Neural progenitor cell (in vitro differentiated cells): ENCODE measurements at regions not wholly inside any gene's neighbourhood (a gene's known extent, or its start where the extent isn't known, plus 50 kb on each side); places are given as distances from the start of the nearest gene placed in this dataset.

Experiments
- DNase-seq: peaks from one replicate; pipeline ENCODE4 v3.0.0-alpha.2; 2016; ENCODE audit warnings: low spot score
- H2AFZ ChIP-seq: fragments of 200-600 bp; sonication (generic); replicated peaks from 2 replicates; pipeline ENCODE4 v1.6.1; 2016; ENCODE audit warnings: antibody characterized with exemption
- H3F3A ChIP-seq: fragments of 200-600 bp; sonication (generic); 2 replicates; pipeline ENCODE4 v1.6.1; 2016; ENCODE audit warnings: antibody characterized with exemption, low read depth
- H3K27ac ChIP-seq: fragments of 200-600 bp; sonication (generic); 2 replicates; pipeline ENCODE4 v1.5.1; 2016; ENCODE audit warnings: mild to moderate bottlenecking
- H3K27me3 ChIP-seq: fragments of 200-600 bp; sonication (generic); 2 replicates; pipeline ENCODE4 v1.6.1; 2016; ENCODE audit warnings: mild to moderate bottlenecking, moderate library complexity
- H3K36me3 ChIP-seq: fragments of 200-600 bp; sonication (generic); 2 replicates; pipeline ENCODE4 v1.5.1; 2016
- H3K4me1 ChIP-seq: fragments of 200-600 bp; sonication (generic); 2 replicates; pipeline ENCODE4 v1.6.1; 2016; ENCODE audit warnings: mixed run types
- H3K4me2 ChIP-seq: fragments of 200-600 bp; sonication (generic); 2 replicates; pipeline ENCODE4 v1.6.1; 2016
- H3K4me3 ChIP-seq: fragments of 200-600 bp; sonication (generic); 2 replicates; pipeline ENCODE4 v1.5.1; 2016
- H3K79me2 ChIP-seq: fragments of 200-600 bp; sonication (generic); 2 replicates; pipeline ENCODE4 v1.6.1; 2016; ENCODE audit warnings: low read depth
- H3K9ac ChIP-seq: fragments of 200-600 bp; sonication (generic); 2 replicates; pipeline ENCODE4 v1.6.1; 2016
- H3K9me3 ChIP-seq: fragments of 200-600 bp; sonication (generic); 2 replicates; pipeline ENCODE4 v1.5.1; 2016; ENCODE audit warnings: low read depth
- H4K20me1 ChIP-seq: fragments of 200-600 bp; sonication (generic); 2 replicates; pipeline ENCODE4 v1.6.1; 2016; ENCODE audit warnings: low read depth
- H3K27ac Mint-ChIP-seq: 3 replicates; pipeline ENCODE4 v1.8.0; 2021; ENCODE audit warnings: mixed read lengths
- H3K27me3 Mint-ChIP-seq: 2 replicates; pipeline ENCODE4 v1.8.0; 2022; ENCODE audit warnings: low read depth, mild to moderate bottlenecking, inconsistent platforms, moderate library complexity, mixed read lengths; ENCODE audit not compliant: insufficient read depth
- H3K36me3 Mint-ChIP-seq: 3 replicates; pipeline ENCODE4 v1.8.0; 2021; ENCODE audit warnings: mixed read lengths
- H3K4me1 Mint-ChIP-seq: 3 replicates; pipeline ENCODE4 v1.8.0; 2021; ENCODE audit warnings: mixed read lengths
- H3K4me3 Mint-ChIP-seq: 3 replicates; pipeline ENCODE4 v1.8.0; 2021; ENCODE audit warnings: mild to moderate bottlenecking, moderate library complexity, mixed read lengths
- H3K9me3 Mint-ChIP-seq: 3 replicates; pipeline ENCODE4 v1.8.0; 2020; ENCODE audit warnings: mixed read lengths
- EZH2 ChIP-seq: fragments of 200-600 bp; sonication (generic); IDR thresholded peaks from 2 replicates; pipeline ENCODE4 v1.6.1; 2017; ENCODE audit warnings: antibody characterized with exemption, mild to moderate bottlenecking, moderate library complexity
- EZH2phosphoT487 ChIP-seq: fragments of 200-600 bp; sonication (generic); IDR thresholded peaks from 2 replicates; pipeline ENCODE4 v1.6.1; 2017; ENCODE audit warnings: antibody characterized with exemption
- TF ChIP-seq, protein P1 (sequence below): fragments of 200-600 bp; sonication (generic); IDR thresholded peaks from 2 replicates; pipeline ENCODE4 v1.5.1; 2017; ENCODE audit warnings: antibody characterized with exemption, mild to moderate bottlenecking

DNA sequence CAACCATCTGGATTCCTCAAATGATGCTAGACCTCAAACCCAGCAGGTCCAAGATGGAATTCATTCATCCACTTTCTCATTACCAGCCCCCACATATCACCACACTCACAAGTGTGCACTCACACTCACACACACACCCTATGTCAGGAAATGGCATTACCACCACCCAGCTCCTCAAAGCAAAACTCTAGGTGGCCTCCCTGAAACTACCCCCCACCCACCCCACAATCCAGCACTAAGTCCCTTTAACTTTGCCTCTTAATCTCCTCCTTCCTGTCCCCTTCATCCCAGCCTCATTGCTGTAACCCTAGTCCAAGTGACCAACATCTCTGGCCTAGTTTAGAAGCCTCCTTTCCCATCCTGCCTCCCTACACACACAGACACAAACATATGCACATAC lies 109.4 kb downstream of the TNFAIP3 start:
- no peak overlapping the region for H3K27ac Mint-ChIP-seq
- H3K27me3 Mint-ChIP-seq: peaks cover 2% of the 10 kb centered on the region
- no peaks in the 10 kb centered on the region for H3K4me1 Mint-ChIP-seq
- Histone ChIP-seq H3K27ac (no peak overlapping the region), H3K4me2 (no peak overlapping the region), H3K27me3 (no peaks in the 10 kb centered on the region), H3K9me3 (no peaks in the 10 kb centered on the region), H4K20me1 (no peaks in the 10 kb centered on the region), H3K79me2 (no peaks in the 10 kb centered on the region), H2AFZ (no peak overlapping the region), H3K36me3 (no peaks in the 10 kb centered on the region), H3K9ac (no peak overlapping the region), H3F3A (no peaks in the 10 kb centered on the region), H3K4me3 (no peak overlapping the region), H3K4me1 (no peaks in the 10 kb centered on the region)
- H3K36me3 Mint-ChIP-seq: no peaks in the 10 kb centered on the region
- DNase-seq: no peak
- H3K4me3 Mint-ChIP-seq: no peak overlapping the region
- H3K9me3 Mint-ChIP-seq: no peaks in the 10 kb centered on the region
- TF ChIP-seq EZH2: no peak
- TF ChIP-seq, protein P1, sequence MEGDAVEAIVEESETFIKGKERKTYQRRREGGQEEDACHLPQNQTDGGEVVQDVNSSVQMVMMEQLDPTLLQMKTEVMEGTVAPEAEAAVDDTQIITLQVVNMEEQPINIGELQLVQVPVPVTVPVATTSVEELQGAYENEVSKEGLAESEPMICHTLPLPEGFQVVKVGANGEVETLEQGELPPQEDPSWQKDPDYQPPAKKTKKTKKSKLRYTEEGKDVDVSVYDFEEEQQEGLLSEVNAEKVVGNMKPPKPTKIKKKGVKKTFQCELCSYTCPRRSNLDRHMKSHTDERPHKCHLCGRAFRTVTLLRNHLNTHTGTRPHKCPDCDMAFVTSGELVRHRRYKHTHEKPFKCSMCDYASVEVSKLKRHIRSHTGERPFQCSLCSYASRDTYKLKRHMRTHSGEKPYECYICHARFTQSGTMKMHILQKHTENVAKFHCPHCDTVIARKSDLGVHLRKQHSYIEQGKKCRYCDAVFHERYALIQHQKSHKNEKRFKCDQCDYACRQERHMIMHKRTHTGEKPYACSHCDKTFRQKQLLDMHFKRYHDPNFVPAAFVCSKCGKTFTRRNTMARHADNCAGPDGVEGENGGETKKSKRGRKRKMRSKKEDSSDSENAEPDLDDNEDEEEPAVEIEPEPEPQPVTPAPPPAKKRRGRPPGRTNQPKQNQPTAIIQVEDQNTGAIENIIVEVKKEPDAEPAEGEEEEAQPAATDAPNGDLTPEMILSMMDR: no peak
- no peak for TF ChIP-seq EZH2phosphoT487

DNA sequence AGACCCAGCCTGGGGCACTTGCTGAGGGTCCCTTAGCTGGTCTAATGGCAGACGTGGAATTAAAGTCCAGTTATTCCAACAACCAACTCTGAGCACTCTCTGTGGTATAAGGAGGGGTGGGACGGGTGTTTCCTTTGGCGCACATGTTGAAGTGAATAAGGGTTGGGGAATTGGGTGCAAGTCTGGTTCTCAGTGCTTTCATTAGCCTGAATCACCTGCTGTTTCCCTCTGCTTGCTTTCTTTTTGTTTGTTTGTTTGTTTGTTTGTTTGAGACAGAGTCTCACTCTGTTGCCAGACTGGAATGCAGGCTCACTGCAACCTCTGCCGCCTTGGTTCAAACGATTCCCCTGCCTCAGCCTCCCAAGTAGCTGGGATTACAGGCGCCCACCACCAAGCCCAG lies 110.1 kb downstream of the TNFAIP3 start:
- Mint-ChIP-seq H3K9me3 (no peaks in the 10 kb centered on the region), H3K36me3 (no peaks in the 10 kb centered on the region), H3K27ac (no peak overlapping the region), H3K4me1 (no peaks in the 10 kb centered on the region), H3K27me3 (peaks cover 2% of the 10 kb centered on the region), H3K4me3 (no peak overlapping the region)
- no peak overlapping the region for H3K27ac ChIP-seq
- no peaks in the 10 kb centered on the region for H3K4me1 ChIP-seq
- no peak overlapping the region for H3K9ac ChIP-seq
- H3F3A ChIP-seq: no peaks in the 10 kb centered on the region
- no peak for DNase-seq
- no peaks in the 10 kb centered on the region for H3K79me2 ChIP-seq
- H3K4me3 ChIP-seq: no peak overlapping the region
- H2AFZ ChIP-seq: no peak overlapping the region
- no peaks in the 10 kb centered on the region for H3K27me3 ChIP-seq
- H3K9me3 ChIP-seq: no peaks in the 10 kb centered on the region
- no peaks in the 10 kb centered on the region for H3K36me3 ChIP-seq
- no peak overlapping the region for H3K4me2 ChIP-seq
- TF ChIP-seq EZH2 (no peak), EZH2phosphoT487 (no peak)
- TF ChIP-seq, protein P1: no peak
- H4K20me1 ChIP-seq: no peaks in the 10 kb centered on the region

DNA sequence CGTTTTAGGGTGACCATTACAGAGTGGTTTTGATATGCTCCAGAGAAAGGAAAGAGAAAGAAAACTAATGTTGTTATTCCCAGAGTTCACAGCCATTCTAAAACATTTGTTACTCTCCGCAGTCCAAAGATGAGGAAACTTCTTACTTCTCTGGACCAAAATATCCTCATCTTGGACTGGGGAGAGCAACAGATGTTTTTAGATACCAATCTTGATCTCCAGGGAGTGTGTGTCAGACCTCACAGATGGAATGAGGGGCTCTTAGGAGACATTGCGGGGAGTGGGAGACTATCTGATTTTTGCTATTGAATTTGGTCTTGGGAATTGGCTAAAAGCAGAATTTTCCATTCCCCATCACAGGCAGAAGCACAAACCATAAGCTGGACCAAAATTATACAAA lies 110.8 kb downstream of the TNFAIP3 start:
- no peaks in the 10 kb centered on the region for H4K20me1 ChIP-seq
- H3K9me3 Mint-ChIP-seq: no peaks in the 10 kb centered on the region
- no peaks in the 10 kb centered on the region for H3K4me1 Mint-ChIP-seq
- no peak overlapping the region for H2AFZ ChIP-seq
- DNase-seq: no peak
- no peaks in the 10 kb centered on the region for H3K36me3 Mint-ChIP-seq
- H3K4me1 ChIP-seq: no peaks in the 10 kb centered on the region
- no peak overlapping the region for H3K27ac Mint-ChIP-seq
- H3K4me2 ChIP-seq: no peak overlapping the region
- H3K27me3 Mint-ChIP-seq: peaks cover 2% of the 10 kb centered on the region
- no peaks in the 10 kb centered on the region for H3K36me3 ChIP-seq
- no peak for TF ChIP-seq EZH2phosphoT487
- TF ChIP-seq, protein P1: no peak
- TF ChIP-seq EZH2: no peak
- no peaks in the 10 kb centered on the region for H3K79me2 ChIP-seq
- H3K4me3 Mint-ChIP-seq: no peak overlapping the region
- H3K9ac ChIP-seq: no peak overlapping the region
- H3K27me3 ChIP-seq: no peaks in the 10 kb centered on the region
- H3K4me3 ChIP-seq: no peak overlapping the region
- H3K9me3 ChIP-seq: no peaks in the 10 kb centered on the region
- no peak overlapping the region for H3K27ac ChIP-seq
- H3F3A ChIP-seq: no peaks in the 10 kb centered on the region
